Stimulated activated CD4-positive, alpha-beta T cell treated with anti-CD3 and anti-CD28 coated beads, Interleukin-12 subunit alpha, Interleukin-12 subunit beta, amount 100 ng/mL, for 4 hours (primary cell): ENCODE measurements at regions not wholly inside any gene's neighbourhood (a gene's known extent, or its start where the extent isn't known, plus 50 kb on each side); places are given as distances from the start of the nearest gene placed in this dataset.
A peak's percentile ranks its signal among the peaks of the same experiment; 100 is the strongest.

Experiments
- DNase-seq: peaks from one replicate; pipeline ENCODE4 v3.0.0-alpha.2; 2020

GRCh38 chr14:61894452-61895077 is 132.3 kb downstream of the SNAPC1 start:
- DNase-seq = peak; percentile 58

DNA sequence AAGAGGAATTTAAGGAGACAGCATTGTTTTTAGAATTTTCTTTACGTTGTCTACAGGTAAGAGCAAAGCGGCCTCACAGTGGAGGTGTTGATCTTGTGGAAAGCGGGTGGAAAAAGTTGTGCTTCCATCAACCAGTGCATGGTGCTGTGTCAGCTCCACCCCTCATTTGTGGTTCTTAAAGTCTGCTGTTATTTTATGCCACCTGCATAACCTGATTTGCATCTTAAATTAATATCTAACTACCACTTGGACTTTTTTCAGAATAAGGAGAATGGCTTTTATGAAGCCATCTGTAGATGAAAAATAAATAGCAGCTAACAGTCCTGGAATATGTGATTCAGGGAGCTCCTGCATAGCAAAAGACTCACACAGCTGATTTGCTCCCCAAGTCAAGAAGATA is 135.1 kb downstream of the SNAPC1 start:
- DNase-seq = no peak

- no peak for DNase-seq
Observed at GRCh38 chr14:61898568-61898967, 136.3 kb downstream of the SNAPC1 start.

GRCh38 chr14:61899497-61899896 is 137.3 kb downstream of the SNAPC1 start:
- no peak for DNase-seq

GRCh38 chr14:61904946-61905345 is 142.7 kb downstream of the SNAPC1 start:
- no peak for DNase-seq

DNA sequence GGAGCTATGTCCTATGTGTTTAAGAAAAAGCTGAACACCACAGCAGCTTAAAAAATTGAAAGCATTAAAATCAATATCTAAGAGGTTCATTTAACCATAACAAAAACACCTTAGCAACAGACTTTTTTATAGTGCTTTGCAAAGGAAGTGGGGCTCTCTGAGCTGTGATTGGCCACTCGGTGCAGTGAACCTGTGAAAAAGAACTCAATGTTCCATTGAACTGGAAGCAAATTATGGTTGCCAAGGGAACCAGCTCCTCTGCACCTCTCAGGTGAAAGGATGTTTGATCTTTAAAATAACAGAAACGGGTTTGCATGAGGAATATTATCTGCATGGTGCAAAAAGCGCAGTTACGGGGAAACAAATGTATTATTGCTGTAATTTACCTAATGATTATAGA is 149.4 kb downstream of the SNAPC1 start:
- DNase-seq = no peak

DNA sequence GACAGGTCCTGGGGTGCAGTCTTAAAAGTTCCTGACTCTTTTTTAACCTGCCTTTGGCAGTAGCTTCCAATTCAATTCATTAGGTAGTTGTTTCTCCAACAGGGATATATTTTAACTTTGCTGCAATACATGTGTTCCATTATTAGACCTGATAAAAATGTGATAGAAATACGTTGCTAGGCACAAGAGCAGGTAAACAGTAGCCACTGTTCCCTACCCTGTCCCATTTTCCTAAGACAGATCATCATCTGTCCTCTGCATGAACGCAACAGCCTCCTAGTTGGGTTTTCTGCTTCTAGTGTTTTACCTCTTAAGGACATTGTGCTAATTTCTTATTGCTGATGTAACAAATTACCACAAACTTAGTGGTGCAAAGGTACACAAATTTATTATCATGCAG is 156.8 kb downstream of the SNAPC1 start:
- DNase-seq = no peak

GRCh38 chr14:61923348-61923747 is 161.1 kb downstream of the SNAPC1 start:
- DNase-seq = no peak

GRCh38 chr14:61925043-61925442 is 162.8 kb downstream of the SNAPC1 start:
- DNase-seq = no peak

GRCh38 chr14:61925732-61926435 is 163.7 kb downstream of the SNAPC1 start:
- no peak for DNase-seq

DNA sequence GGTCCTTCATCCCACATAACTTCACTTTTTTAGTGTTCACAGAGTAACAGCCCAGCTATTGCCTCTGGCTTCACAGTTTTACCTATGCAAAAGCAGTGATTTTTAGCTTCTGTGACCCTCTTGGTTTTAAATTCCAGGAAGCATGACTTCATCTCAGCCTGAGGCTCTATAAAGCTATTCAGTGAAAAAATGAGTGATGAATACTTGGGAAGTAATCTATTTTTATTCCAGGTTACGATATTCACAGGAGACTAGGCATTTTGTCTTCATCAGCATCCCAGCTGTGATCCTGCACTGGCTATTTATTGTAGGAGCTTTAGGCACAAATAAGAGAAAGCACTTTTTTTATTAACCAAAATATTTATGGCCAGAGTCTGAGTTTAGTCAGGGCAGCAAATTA is 164.8 kb downstream of the SNAPC1 start:
- DNase-seq = no peak

DNA sequence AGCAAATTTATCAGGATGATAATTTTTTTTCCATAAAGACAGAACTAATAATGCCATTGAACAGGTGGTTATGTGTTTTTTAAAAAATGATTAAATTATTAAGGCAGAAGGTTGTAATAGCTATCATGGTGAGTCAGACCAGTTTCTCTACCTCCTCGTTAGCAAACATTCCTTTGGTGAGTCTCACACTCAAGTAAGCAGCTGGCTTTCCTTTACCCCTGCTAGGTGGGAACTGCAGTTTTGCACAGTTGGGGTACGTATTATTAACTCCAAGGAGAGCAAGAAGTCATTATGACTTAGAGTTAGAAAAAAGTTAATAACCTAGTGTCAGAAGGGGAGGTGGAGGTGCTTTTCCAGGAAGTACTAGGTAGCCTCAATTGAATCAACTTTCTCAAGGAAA is 165.3 kb downstream of the SNAPC1 start:
- no peak for DNase-seq

- DNase-seq = no peak
Observed at GRCh38 chr14:61928300-61928699, 166.1 kb downstream of the SNAPC1 start.

DNA sequence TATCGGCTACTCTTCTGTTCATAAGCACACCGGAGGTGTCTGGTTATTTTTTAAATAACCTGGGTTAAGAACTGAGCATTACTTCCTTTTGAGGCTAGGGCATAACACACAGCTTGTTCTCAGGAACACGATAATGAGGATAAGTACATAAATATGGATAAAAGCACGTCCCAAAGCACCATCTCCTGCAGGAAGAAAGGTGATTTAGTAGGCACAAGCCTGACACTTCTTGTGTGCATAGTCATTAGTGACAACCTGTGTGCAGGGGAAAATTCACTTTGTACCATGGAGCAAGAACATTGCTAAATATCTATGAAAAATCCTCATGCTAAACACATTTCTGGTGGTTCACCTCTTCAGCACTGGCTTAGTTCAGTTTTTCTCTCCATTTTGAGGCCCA is 166.5 kb downstream of the SNAPC1 start:
- DNase-seq = no peak

GRCh38 chr14:61929651-61930050 is 167.4 kb downstream of the SNAPC1 start:
- no peak for DNase-seq

DNA sequence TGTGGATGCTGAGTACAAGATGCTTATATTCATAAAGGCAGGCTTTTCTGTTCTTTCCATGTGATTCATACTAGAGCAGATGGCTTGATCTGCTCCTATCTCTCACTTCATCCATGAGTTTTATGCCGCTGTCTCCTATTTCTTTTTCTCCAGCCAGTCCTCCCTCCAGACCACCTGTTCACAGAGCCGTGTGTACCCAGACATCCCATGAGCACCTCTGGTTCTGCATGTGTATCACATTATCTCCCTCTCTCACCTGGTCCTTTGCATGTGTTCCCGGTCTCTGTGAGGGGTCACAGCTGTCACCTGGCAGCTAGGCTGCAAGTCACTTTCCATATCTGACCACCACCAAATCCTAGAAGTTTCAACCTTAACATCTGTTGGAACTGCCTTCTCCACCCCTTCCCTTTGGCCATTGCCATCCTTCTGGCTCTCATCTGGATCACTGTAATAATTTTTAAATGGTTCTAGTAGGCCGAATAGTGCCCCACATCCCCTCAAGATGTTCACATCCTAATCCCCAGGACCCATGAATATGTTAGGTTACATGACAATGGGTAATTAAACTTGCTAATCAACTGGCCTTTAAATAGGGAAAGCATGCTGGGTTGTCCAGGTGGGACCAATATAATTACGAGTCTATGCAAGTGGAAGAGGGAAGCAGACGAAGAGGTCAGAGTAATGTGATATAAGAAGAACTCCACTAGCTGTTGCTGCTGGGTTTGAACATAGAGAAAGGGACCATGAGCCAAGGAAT is 168.1 kb downstream of the SNAPC1 start:
- DNase-seq = no peak

- DNase-seq = no peak
Observed at GRCh38 chr14:61932974-61933373, 170.8 kb downstream of the SNAPC1 start.

DNA sequence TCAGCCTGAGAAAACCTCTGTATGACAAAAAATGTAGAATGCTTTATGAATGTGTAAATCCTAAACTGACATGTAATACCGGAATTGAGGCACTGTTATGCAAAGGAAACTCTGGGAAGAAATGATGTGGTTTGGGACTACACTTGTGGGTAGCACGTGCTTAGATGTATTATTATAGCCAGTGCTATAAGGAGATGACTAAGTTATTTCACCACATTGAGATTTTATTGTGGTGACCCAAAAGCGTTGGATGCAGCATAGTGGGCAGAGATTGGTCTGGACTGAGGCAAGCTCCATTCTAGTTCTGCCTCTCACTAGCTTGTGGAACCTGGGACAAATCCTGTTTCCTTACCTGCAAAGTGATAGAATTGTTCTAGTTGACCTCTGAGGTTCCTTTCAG is 172.2 kb downstream of the SNAPC1 start:
- no peak for DNase-seq

DNA sequence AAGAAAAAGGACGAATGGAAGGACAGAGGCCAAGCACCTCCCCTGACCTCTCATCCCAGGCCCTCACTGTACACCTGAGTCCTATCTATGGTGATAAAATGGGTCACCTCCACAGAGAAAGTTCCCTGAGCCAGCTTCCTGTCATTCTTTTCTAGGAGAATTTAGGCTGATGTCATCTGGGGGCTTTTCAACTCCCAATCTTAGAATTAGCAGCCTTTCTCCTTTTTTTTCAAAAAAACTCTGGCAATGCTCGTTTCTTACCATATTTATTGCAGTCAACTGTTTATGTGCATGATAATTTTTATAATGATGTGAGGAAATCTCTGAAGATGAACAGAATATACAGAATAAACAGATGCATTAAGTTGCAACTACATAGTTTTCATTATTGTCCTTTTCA is 177.6 kb downstream of the SNAPC1 start:
- no peak for DNase-seq

DNA sequence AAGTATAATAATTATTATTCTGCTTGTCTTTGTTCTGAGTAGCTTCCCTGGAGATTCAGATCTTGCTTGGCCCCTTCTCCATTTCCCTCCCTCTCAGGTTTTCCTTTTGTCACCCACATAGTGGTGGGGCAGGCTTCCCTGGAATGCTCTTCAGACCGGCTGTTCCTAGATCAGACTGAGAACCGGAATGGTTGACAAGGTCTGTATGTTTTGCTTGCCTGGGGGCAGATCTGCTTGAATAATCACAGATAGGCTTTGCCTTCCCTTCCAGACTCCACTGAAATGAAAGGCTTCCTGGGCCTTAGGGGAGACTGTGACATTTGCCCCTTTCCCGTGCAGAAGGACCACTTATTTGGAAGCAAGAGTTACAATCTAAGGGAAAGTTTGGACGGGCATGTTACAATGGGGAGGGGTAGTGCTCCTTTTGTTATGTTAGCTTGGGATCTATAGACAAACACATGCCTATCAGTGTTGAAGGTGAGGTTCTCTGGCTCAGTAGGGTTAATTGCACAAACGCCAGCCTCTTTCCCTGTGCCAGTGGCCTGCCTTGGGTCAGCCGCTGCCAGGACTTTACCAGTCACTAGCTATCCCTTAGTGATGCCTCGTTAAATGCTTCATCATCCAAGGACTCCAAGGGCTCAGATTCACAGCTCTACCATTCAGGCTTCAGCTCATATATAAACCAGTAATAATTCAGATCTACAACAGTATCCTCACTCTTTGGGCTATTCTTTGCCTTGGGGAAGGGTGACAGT is 178.6 kb downstream of the SNAPC1 start:
- DNase-seq = no peak

DNA sequence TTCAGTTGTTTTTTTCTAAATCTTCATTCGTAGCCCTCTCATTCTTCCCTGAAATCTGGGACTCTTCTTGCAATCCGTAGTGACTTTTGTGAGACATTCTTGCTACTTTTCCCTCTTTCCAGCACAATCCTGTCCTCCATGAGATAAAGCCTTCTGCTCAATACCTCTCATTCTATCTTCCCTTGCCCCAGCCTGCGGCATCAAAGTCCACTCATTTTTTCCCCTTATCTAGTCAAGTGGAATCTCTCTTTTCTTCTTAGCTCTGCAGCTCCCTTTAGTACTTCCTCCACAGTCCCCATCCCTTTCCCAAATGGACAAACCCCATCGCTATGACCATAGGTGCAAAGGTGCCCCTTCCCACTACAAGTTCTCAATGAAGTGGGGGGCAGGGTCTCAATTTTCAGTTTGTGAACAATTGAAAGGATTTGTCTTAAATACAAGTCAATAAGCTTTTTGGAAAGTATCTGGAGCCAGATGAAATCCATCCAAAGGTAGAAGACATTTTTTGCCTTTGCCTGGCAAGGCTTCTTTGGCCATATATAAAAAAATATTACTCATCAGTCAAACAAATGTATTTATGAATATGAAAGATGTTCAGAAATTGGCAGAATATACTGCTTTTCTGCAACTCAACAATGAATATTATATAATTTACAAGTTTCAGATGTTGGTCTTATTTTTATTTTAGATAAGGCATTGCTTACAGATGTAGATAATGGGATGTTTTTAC is 179.4 kb downstream of the SNAPC1 start:
- DNase-seq = no peak

- DNase-seq = no peak
Observed at GRCh38 chr14:61948376-61948775, 186.2 kb downstream of the SNAPC1 start.

GRCh38 chr14:61950340-61950739 is 188.1 kb downstream of the SNAPC1 start:
- DNase-seq = no peak
